CD4-positive, alpha-beta T cell treated with Interleukin-2 at 100 ng/mL for 4 hours (primary cell): ENCODE measurements at regions not wholly inside any gene's neighbourhood (a gene's known extent, or its start where the extent isn't known, plus 50 kb on each side); places are given as distances from the start of the nearest gene placed in this dataset.
"Not testable (repeated sequence)": the region's sequence is repeated elsewhere in the genome, so short reads cannot be mapped to it uniquely, and the experiment has no call there.

ENCODE experiments used
- DNase-seq: peaks from one replicate; pipeline ENCODE4 v3.0.0-alpha.2; 2020; ENCODE audit warnings: low spot score

DNA sequence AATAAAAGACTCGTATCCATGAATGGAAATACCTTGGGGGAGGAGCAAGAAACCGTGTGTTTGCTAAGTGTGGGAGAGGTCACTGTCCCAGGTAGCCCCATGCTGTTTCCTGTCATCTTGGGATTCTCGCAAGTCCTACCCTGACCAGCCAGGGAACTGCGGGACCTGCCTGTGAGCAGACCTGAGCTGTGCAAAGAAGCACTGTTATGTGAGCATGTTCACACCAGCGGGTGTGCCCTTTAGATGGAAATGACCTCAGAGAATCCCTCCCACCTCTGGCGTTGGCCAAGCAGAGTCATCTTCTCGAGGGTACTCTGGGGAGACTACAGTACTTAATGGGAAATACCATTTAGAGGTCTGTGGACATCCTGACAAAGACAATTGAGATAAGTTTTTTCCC lies 127.0 kb upstream of the MON1B start:
- no peak for DNase-seq

DNA sequence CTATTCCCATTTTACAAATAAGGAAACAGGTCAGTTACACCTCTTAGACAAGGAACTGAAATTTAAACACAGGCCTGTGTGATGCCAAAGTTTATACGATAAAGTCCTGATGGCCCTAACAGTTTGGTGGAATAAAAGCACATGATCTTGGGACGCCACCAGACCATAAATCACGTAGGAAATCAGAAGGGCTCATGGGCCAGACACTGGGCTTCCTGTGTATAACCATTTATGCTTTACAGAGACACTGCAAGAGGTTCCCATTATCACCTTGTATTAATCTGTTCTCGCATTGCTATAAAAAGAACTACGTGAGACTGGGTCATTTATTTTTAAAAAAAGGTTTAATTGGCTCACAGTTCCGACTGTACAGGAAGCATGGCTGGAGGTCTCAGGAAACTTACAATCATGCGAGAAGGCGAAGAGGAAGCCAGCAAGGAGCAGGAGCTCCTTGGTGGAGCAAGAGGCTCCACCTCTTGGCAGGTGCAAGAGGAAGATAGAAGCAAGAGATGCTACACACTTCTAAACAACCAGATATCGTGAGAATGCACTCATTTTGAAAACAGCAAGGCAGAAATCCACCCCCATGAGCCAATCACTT lies 124.0 kb upstream of the MON1B start:
- no peak for DNase-seq

DNA sequence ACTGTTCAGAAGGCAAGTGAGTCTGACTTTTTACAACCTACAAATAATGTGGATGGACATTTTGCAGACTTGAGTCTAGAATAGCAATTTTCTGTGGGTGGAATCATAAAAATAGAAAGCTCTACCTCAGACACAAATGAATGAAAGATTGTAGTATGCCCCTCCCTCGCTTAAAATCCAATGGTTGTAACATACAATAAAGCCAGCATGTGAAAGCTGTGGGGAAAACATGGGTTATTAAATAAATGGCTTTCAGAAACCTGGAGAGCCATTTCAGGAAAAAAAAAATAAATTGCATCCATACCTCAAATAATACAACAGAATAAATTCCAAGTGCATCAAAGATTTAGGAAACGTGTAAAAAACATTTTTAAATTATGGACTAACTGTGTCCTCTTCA lies 123.1 kb upstream of the MON1B start:
- no peak for DNase-seq

DNA sequence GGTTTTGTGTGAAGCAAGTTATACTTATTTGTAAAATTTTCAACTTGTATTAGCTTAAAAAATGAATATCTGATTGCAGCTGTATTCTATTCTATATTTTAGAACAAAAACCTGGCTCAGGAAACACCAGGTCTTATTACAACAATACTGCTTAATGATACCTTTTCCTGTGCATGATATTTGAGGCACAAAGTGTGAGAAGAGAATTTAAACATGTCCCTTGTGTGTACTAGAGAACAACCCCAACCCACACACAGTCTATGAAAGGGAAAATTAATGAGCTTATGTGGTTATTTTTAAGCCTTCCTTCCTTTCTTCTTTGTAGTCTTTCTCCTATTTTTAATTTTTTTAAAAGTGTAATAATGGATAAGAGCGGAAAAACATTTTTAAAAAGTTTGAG lies 122.6 kb upstream of the MON1B start:
- DNase-seq = no peak

DNA sequence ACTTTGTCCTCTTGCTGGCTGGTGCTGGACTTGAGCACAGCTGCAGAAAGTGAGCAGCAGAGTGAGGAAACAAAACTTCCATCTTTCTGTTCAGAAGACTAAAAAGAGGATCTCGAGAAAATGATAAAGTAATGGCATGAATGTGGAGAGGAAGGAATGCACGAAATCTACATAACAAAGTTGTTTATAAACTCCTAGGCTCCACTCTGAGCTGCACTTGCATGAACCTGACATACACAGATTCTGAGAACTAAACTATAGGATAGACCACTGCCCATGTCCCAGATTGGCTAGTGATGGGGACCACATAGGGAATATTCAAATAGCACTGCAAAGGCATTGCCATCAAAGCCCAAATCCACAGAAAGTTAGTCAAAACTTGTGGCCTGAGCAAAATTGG lies 121.1 kb upstream of the MON1B start:
- DNase-seq = no peak

DNA sequence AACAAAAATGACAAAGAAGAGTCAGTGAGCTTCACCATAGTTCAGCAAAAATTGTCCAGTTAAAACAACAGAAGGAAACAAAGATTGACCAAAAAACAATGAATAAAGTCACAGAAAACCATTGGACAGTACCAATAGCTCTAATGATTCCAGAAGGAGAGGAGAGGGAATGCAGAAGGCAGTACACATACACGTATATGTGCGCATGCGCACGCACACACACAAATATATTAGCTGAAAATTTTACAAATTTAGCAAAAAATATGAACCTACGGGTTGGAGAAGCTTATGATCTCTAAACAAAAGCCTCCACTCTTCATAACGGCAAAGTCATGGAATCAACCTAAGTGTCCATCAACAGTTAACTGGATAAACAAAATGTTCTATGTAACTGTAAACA lies 120.3 kb upstream of the MON1B start:
- DNase-seq = no peak

DNA sequence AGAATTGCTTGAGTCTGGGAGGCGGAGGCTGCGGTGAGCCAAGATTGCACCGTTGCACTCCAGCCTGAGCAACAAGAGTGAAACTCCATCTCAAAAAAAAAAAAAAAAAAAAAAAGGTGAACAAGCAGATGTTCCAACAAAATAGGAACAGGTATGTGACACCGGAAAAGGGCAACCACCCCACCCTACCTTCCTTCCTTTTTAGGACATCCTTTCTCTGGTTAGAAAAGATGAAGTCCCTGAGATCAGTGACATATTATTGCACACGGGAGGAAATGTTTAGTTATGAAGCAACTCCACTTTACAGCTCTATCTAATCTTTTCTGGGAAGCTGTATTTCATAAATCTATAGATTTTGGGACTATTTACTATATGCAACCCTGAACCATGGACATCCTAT lies 114.2 kb upstream of the MON1B start:
- DNase-seq = no peak

DNA sequence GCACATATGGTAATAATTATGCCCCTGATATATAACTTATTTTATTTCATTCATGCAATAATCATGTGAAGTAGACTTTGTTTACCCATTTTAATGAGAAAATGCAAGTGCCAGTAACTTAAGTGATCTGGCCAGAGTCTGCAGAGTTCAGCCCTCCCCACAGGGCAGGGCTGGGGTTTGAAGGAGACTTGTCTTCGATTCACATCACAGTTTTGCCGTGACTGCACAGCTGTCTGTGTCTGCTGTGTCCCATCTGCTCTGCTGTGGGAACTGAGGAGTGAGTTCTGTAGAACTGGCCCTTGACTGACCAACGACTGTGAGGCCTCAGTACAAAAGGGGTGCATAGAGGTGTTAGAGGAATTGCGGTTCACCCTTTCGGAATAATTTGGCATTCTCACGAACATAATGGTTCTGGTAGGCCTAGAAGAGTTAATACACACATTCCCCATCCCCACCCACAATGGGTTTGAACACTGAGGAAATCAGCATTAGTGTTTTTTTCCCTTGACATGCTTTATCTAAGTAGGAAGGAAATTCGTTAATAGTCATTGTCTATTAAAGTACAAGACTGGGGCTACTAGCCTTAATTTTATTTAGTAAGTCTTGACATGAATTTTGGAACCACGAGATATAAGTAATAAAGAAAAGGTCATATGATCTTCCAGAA lies 113.6 kb upstream of the MON1B start:
- no peak for DNase-seq

DNA sequence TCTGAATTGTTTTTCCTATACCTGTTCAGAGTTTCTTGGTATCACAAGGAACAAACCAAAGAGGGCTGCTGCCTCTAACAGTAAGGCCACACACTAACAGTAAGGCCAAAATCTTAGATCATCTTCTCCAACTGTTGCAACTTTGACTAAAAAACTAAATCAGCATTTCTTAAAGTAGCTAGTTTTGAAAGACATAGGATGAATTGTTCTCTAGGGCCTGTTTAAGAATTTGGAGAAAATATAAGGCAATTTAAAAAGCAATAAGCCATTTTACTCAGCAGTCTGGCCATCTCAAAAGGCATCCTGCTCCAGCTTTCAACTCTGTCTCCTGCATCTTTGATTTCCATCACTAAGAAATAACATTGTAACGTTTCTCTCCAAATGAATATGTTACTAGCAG lies 105.0 kb upstream of the MON1B start:
- no peak for DNase-seq

DNA sequence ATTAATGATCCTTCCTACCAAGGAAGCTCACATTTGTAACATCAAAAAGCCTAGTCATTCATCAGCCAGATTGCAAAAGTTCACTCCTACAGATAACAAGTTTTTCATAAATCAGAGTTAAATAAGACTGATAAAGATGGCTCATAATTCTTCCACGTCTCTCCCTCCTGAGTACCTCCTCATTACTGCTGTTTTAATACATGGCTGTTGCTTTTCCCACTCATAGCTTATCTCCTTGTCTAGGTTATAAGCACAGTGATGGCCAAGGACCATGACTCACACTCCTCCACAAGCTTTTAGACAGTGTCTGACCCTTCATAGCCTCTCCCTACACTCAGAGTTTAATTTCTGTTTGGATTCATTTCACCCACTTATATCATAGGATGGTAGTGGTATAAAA lies 100.9 kb upstream of the MON1B start:
- no peak for DNase-seq

DNA sequence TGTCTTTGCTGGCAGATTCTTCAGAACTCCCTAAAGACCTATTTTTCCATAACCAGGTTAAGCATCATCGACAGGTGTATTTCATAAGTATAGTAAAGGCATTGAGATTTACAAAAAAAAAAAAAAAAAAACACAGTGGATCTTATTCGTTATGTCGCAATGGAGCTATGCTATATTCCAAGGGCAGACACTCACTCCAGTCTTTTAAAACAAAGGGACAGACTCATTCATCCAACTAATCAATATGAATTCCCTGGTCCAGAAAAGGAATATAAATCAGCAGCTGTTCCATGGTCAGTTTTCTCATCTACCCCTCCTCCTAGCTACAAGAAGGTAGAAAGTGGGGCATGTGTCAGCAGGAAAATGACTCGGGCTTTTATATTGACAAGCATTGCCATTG lies 97.7 kb upstream of the MON1B start:
- DNase-seq = no peak

DNA sequence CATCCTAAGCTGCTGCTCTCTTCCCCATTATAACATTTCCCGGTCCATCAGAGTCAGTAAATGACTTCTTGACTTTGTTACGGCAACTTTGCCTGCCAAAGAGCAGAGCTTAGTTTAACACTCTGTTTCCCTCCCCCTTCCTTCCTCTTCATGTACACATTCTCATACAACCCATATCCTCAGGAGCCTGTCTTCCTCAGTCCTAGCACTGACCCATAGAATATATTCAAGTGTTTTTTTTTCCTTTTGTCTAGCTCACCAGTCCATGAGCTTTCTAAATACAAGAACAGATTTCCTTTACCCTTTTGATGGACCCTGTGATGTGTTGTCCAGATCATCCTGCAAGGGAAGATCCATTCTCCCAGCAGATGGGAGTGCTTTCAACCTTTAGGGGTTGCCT lies 97.0 kb upstream of the MON1B start:
- DNase-seq = no peak

DNA sequence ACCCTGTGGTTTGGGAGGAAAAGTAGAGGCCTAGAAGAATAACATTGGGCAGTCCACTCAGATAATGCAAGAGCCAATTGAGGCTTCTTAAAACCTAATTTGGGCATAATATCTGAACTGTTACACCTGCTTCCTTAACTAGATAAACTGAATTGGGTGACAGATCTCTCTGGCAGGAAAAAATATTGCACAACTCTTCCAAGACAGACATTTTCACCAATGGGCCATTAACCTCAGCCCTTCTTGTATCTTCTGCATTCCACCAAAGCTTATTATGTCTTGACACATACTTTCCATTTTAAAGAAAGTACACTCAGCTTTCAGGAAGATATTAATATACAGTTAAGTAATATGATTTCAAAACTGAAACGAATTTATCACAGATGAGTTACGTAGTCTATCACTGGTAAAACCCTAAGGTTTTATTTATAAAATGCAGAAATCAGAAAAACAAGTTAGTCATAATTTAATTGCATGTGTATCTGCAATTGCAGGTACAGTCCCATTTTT lies 79.9 kb upstream of the MON1B start:
- DNase-seq = no peak

DNA sequence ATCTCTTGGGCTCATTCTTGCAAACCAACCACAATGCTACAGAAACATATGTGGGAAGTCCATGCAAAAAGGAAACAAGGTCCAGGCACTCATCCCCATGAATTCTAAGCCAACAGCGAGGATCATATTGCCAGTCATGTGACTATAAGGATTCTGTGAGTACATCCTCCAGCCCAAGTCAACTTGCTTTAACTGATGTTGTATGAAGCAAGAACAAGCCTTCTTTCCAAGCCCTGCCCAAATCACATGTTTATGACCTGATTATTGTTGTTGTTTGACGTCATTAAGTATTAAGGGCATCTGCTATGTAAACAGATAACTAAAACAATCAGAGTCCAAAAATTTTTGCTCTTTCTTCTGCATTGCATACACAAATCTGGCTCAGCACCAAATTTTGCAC lies 78.2 kb upstream of the MON1B start:
- DNase-seq = no peak

DNA sequence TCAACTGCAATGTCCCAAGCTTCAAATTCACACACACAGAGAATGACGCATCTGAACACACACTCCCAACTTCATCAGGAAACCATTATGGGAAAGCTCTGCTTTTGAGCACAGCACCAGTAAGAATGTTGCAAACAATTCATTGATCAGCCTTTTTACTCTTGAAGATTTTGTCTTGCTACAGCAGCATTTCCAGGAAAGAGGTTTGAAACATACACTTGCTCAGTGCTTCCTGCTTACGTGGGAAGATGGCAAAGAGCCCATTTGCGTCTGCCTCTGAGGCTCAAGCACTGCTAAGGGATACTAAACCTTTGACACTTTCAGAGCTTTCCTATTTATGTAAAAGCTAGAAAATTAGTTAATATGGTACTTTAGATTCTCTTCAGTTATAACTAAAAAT lies 77.2 kb upstream of the MON1B start:
- no peak for DNase-seq

DNA sequence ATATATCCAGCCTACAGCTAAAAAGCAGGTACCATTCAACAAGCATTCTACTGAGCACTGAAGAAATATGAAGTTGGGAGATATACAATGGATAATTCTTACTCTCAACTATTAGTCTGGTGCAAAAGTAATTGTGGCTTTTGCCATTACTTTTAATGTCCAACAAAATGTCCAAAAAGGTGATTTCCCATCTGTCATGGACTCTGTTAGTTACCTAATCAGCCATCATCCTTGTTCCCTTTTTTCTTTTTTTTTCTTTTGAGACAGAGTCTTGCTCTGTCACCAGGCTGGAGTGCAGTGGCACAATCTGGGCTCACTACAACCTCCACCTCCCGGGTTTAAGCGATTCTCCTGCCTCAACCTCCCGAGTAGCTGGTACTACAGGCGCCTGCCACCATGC lies 76.6 kb upstream of the MON1B start:
- not testable (repeated sequence) for DNase-seq

DNA sequence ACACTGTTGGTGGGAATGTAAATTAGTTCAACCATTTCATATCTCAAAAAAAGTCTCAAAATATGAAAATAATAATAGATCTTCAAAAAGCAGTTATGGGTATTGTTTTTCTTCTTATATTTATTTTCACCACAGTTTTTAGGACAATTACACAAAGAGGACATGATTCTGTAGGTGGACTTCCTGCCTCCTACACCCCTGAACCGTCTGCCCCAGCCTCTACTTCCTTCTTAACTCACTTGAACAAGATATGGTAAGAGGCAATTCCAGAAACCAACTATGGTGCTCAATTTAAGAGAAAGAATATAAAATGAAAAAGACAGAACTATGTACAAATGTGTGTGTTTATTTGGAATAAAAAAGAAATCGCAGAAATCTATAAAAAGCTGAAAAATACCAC lies 74.1 kb upstream of the MON1B start:
- no peak for DNase-seq

DNA sequence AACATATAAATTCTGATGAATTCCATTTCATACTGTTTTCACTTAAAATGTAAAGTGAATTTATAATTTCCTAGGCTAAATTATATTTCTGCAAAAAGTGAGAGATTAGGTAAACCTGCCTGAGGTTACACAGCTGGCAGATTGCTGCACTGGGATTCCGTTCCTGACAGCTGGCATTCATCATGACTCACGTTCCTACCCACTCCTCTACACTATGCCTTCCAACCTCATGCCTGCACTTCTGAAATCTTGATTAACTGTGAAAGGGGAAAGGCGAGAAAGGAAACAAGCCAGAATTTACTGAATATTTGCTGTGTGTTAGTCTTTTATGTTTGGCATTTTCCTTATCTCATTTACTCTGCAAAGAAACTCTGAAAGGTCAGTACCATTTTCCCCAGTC lies 73.3 kb upstream of the MON1B start:
- DNase-seq = no peak

DNA sequence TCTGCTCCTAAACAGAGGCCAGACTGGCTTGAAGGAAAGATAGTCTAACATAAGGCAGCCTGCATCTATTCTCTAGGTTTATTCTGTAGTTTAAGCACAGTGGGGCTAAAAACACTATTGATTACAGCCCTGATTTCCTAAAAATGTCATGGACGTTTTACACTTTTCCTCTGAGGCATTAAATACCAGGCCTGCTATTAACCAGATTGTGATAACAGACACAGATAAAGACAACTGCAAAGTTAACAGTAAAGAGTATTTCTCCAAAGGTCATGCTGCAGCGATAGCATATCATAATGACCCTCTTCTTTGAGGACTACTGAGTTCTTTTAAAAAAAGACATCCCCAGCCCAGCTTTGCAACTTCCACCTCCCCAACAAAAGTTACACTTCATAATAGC lies 59.6 kb upstream of the MON1B start:
- DNase-seq = no peak

DNA sequence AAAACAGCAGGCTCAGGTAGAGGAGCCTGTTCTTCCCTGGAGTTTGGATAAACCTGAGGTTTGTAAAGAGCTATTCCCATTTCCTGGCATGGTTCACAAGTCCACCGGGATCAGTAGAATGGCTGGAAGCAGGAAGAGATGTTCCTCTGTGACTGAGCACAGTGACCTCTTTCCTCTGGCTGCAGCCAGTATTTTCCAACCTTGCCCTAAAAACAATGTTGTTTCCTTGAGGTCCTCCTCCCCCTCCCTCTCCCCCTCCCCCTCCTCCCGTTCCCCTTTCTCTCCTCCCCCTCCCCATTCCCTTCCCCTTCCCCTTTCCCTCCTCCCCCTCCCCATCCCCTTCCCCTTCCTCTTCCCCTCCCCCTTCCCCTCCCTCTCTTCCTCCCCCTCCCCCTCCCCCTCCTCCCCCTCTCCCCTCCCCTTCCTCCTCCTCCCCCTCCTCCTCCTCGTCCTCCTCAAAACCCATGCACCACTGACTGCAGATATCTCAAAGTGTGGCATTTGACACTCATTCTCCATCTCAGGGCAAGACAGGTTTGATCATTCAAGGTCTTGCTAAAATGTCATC lies 58.9 kb upstream of the MON1B start:
- no peak for DNase-seq

DNA sequence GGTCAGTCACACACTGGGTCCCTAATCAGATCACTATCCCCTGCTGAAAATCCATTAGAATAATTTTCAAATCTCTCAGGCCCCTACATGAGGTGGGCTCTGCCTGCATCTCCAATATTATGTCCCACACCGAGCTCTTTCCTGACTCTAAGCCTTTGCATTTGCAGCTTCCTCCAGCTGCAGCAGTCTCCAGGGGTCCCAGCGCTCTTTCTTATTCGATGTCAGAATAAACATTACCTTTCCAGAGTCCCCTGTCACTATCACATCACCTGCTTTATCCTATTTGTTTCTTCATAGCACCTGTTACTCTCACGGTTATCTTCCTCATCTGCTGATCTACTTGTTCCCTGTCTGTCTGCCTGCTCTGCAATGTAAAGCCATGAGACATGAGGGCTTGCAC lies 57.3 kb upstream of the MON1B start:
- DNase-seq = no peak

DNA sequence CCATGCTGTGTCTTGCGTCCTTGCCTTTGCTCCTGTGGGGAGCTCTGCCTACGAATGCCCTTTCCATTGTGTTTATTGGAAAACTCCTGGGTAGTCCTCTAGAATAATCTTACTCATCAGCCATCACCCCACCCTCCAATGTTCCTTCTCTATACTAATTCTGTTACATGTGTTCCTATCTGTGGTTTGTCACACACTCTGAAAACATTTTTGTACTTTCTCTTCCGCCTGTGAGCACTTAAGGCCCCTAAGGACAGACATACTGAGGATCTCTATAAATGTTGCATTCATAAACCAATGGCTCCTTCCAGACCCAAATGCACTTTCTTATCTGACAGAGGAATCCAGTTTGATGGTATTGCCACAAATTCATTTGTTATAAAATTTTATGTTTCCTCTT lies 53.9 kb upstream of the MON1B start:
- DNase-seq = no peak
